Endothelial cell of umbilical vein (primary cell): ENCODE measurements at regions not wholly inside any gene's neighbourhood (a gene's known extent, or its start where the extent isn't known, plus 50 kb on each side); places are given as distances from the start of the nearest gene placed in this dataset.

Experiments used
- BruUV-seq: library from RNA; stranded (reverse); fragments of 400-500 nt; replicated peaks from 2 replicates; lab custom pipeline; 2021; lab: Mats Ljungman, UMichigan
- CTCF ChIA-PET: fragments of 300-600, 350-600 bp; sonication (Branson Sonifier 250); formaldehyde crosslinking; loops from one replicate; lab custom pipeline; 2021; ENCODE audit warnings: antibody characterized with exemption, inconsistent platforms; lab: Charles Lee
- POLR2A ChIA-PET: fragments of 300-600, 350-600 bp; sonication (Branson Sonifier 250); formaldehyde crosslinking; loops from one replicate; lab custom pipeline; 2021; ENCODE audit warnings: antibody characterized with exemption, inconsistent platforms; lab: Charles Lee
- DNase-seq: peaks from one replicate; pipeline ENCODE4 v3.0.0-alpha.2; 2011; ENCODE audit warnings: low read depth, low spot score
- FAIRE-seq: peaks from 2 replicates; lab custom pipeline; 2011; peaks lifted over from hg19 to GRCh38; lab: Jason Lieb, UNC
- H2AFZ ChIP-seq: 2 replicates; pipeline ENCODE4 v1.6.0; 2012; ENCODE audit warnings: low read depth, low read length, control low read depth, inconsistent platforms
- H3K27ac ChIP-seq: 2 replicates; pipeline ENCODE4 v1.5.1; 2011; ENCODE audit warnings: low read depth, mild to moderate bottlenecking, control low read depth, low read length, moderate library complexity; ENCODE audit not compliant: insufficient read depth
- H3K27me3 ChIP-seq, 2 experiments: 2 replicates each; pipeline versions ENCODE4 v1.6.0 to v1.6.1; 2011; ENCODE audit warnings: low read length in 2 of 2, mixed read lengths in 1 of 2; ENCODE audit not compliant: control insufficient read depth in 2 of 2, insufficient read depth in 2 of 2
- H3K36me3 ChIP-seq, 2 experiments: 2 replicates in 1 of 2; 3 replicates in 1 of 2; pipeline ENCODE4 v1.5.1; 2011; ENCODE audit warnings: low read length in 2 of 2, mild to moderate bottlenecking in 1 of 2, moderate library complexity in 1 of 2; ENCODE audit not compliant: control insufficient read depth in 2 of 2, insufficient read depth in 2 of 2; ENCODE audit errors: extremely low read depth in 1 of 2
- H3K4me1 ChIP-seq: 3 replicates; pipeline ENCODE4 v1.5.1; 2011; ENCODE audit warnings: mild to moderate bottlenecking, low read length; ENCODE audit not compliant: control insufficient read depth, insufficient read depth; ENCODE audit errors: extremely low read depth
- H3K4me2 ChIP-seq: 2 replicates; pipeline ENCODE4 v1.6.1; 2011; ENCODE audit warnings: low read length, control low read depth, mixed read lengths; ENCODE audit not compliant: insufficient read depth
- H3K4me3 ChIP-seq, 3 experiments: fragments of 200-600 bp in 1 of 3; sonication (generic), shearing (Covaris generic) in 1 of 3; replicated peaks in 1 of 3; 2 replicates each; pipeline ENCODE4 v1.5.1; 2011 to 2016; ENCODE audit warnings: control low read depth in 3 of 3, low read length in 3 of 3, mild to moderate bottlenecking in 2 of 3, inconsistent platforms in 1 of 3, low read depth in 1 of 3, moderate library complexity in 1 of 3; ENCODE audit not compliant: insufficient read depth in 1 of 3
- H3K79me2 ChIP-seq: 2 replicates; pipeline ENCODE4 v1.6.0; 2012; ENCODE audit warnings: low read length, inconsistent platforms; ENCODE audit not compliant: control insufficient read depth, insufficient read depth
- H3K9ac ChIP-seq: replicated peaks from 2 replicates; pipeline ENCODE3; 2011; ENCODE audit warnings: low read length, control low read depth; ENCODE audit not compliant: insufficient read depth; ENCODE audit errors: extremely low read depth
- H3K9me1 ChIP-seq: replicated peaks from 3 replicates; pipeline ENCODE4 v1.6.0; 2011; ENCODE audit warnings: mild to moderate bottlenecking, low read length; ENCODE audit not compliant: control insufficient read depth, insufficient read depth; ENCODE audit errors: extremely low read depth
- H3K9me3 ChIP-seq: replicated peaks from 2 replicates; pipeline ENCODE4 v1.5.1; 2012; ENCODE audit warnings: low read length, inconsistent platforms; ENCODE audit not compliant: control insufficient read depth, insufficient read depth
- H4K20me1 ChIP-seq: replicated peaks from 2 replicates; pipeline ENCODE3; 2011; ENCODE audit warnings: mild to moderate bottlenecking, low read length; ENCODE audit not compliant: control insufficient read depth, insufficient read depth; ENCODE audit errors: extremely low read depth
- CTCF ChIP-seq, 2 donors: IDR thresholded peaks; 1 replicate in 1 of 2; 2 replicates in 1 of 2; pipeline ENCODE4 v1.5.1; 2011; ENCODE audit warnings: low read length in 2 of 2, mild to moderate bottlenecking in 2 of 2, moderate library complexity in 2 of 2, control low read depth in 1 of 2, inconsistent platforms in 1 of 2, low read depth in 1 of 2; ENCODE audit not compliant: insufficient read depth in 1 of 2; ENCODE audit errors: extremely low read depth in 1 of 2
- EZH2 ChIP-seq: IDR thresholded peaks from 2 replicates; pipeline ENCODE4 v1.6.1; 2012; ENCODE audit warnings: borderline replicate concordance, low read depth, mild to moderate bottlenecking, moderate library complexity, low read length, inconsistent platforms; ENCODE audit not compliant: severe bottlenecking
- FOS ChIP-seq: IDR thresholded peaks from 2 replicates; pipeline ENCODE4 v1.6.1; 2011; ENCODE audit warnings: mild to moderate bottlenecking, low read length, moderate library complexity, borderline replicate concordance; ENCODE audit not compliant: insufficient read depth
- GATA2 ChIP-seq: IDR thresholded peaks from 2 replicates; pipeline ENCODE4 v1.7.0; 2011; ENCODE audit warnings: low read depth, mild to moderate bottlenecking, moderate library complexity, mixed read lengths, low read length; ENCODE audit not compliant: insufficient read length, insufficient read depth
- JUN ChIP-seq: IDR thresholded peaks from 2 replicates; pipeline ENCODE4 v1.6.1; 2011; ENCODE audit warnings: borderline replicate concordance, low read depth; ENCODE audit not compliant: insufficient read length, insufficient read depth
- MAX ChIP-seq: IDR thresholded peaks from 2 replicates; pipeline ENCODE4 v1.6.1; 2011; ENCODE audit not compliant: insufficient read depth, insufficient read length
- MYC ChIP-seq: IDR thresholded peaks from one replicate; pipeline ENCODE4 v1.6.1; 2011; ENCODE audit warnings: mild to moderate bottlenecking, low read depth, low read length
- POLR2A ChIP-seq: IDR thresholded peaks from 2 replicates; pipeline ENCODE4 v1.6.1; 2012; ENCODE audit warnings: low read depth, mild to moderate bottlenecking, control low read depth, low read length
- POLR2AphosphoS5 ChIP-seq: IDR thresholded peaks from 2 replicates; pipeline ENCODE4 v1.6.1; 2012; ENCODE audit warnings: low read depth, mild to moderate bottlenecking, control low read depth, low read length, moderate library complexity; ENCODE audit not compliant: insufficient read depth
- dilution Hi-C: fragments of 300-500 bp; cut with MboI; formaldehyde crosslinking; loops from one replicate; pipeline ENCODE4 v1.15.0; 2019; ENCODE audit warnings: low sequenced_read_pairs; ENCODE audit not compliant: extremely low pct_ligation_motif_present
- intact Hi-C: fragments of 100-400 bp; cut with micrococcal nuclease; formaldehyde crosslinking; loops from one replicate; pipeline ENCODE4 v1.10.0; 2022

- no peaks in the 10 kb centered on the region for H3K79me2 ChIP-seq
- no peaks in the 10 kb centered on the region for H3K36me3 ChIP-seq
- CTCF ChIA-PET = interaction anchor here (1.1 to 1.2 kb wide), 2 partner anchors 194 to 259 kb away, joined by 3 read pairs; no protein-coding TSS in a partner anchor
- no peak for DNase-seq
- TF ChIP-seq EZH2 (no peak), MYC (no peak), JUN (no peak), CTCF (IDR thresholded peaks at IDR 0.05; ENCODE audit: extremely low read depth in 1 of 2, insufficient read depth in 1 of 2, low read depth in 1 of 2, low read length in 2 of 2) (no peak), POLR2A (no peak)
- H3K4me1 ChIP-seq = no peaks in the 10 kb centered on the region
- intact Hi-C loops = no loop called here
- H3K9me3 ChIP-seq = no peaks in the 10 kb centered on the region
- POLR2A ChIA-PET = no interaction called here
- H3K4me2 ChIP-seq = no peak overlapping the region
- no peak overlapping the region for H3K27ac ChIP-seq
- H3K4me3 ChIP-seq = no peak overlapping the region
- BruUV-seq = no TSS peak
- H3K9me1 ChIP-seq = no peaks in the 10 kb centered on the region
- dilution Hi-C loops = no loop called here
- no peak overlapping the region for H3K9ac ChIP-seq
- no peak overlapping the region for H2AFZ ChIP-seq
- no peaks in the 10 kb centered on the region for H4K20me1 ChIP-seq
- no peak for FAIRE-seq
- H3K27me3 ChIP-seq = no peaks in the 10 kb centered on the region
These were observed 1038.9 kb upstream of the ZEB2 start for GRCh38 chr2:145558617-145559350.

GRCh38 chr2:145555360-145555759 lies 1035.4 kb upstream of the ZEB2 start:
- Histone ChIP-seq H3K4me3 (no peak overlapping the region), H3K9me1 (no peaks in the 10 kb centered on the region), H3K79me2 (no peaks in the 10 kb centered on the region), H3K36me3 (no peaks in the 10 kb centered on the region), H3K9me3 (no peaks in the 10 kb centered on the region), H3K27me3 (no peaks in the 10 kb centered on the region), H3K27ac (no peak overlapping the region), H3K9ac (no peak overlapping the region), H3K4me2 (no peak overlapping the region), H4K20me1 (no peaks in the 10 kb centered on the region), H2AFZ (no peak overlapping the region), H3K4me1 (no peaks in the 10 kb centered on the region)
- BruUV-seq = no TSS peak
- POLR2A ChIA-PET = no interaction called here
- dilution Hi-C loops (no loop called here), intact Hi-C loops (no loop called here)
- FAIRE-seq (no peak), DNase-seq (no peak)
- CTCF ChIA-PET = no interaction called here
- TF ChIP-seq MYC (no peak), POLR2AphosphoS5 (no peak), EZH2 (no peak), FOS (no peak), GATA2 (no peak), CTCF (IDR thresholded peaks at IDR 0.05; ENCODE audit: extremely low read depth in 1 of 2, insufficient read depth in 1 of 2, low read depth in 1 of 2, low read length in 2 of 2) (no peak), MAX (no peak), JUN (no peak), POLR2A (no peak)
